ENCODE measurements at regions not wholly inside any gene's neighbourhood (a gene's known extent, or its start where the extent isn't known, plus 50 kb on each side); places are given as distances from the start of the nearest gene placed in this dataset.

DNA sequence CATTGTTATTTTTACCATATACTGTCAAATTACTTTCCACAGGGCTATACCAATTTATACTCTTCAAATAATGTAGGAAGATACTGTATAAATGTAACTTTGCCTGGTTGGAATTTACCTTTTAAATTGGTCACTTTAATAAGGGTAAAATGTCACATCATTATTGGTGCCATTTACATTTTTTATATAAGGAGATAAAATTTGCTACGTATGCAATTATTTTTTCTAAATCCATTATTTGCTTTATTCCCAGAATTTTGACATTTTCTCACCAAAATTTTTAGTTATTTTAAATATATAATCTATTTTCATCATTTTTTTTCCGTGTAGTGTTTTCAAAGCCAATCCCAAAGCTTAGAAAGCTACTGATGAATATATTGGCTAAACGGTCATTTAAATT is 664.7 kb downstream of the KCNJ2 start:
- no peaks in the 10 kb centered on the region for H3K36me3 ChIP-seq (ENCODE audit: insufficient read depth, low read depth, low read length)
- H3K9ac ChIP-seq (ENCODE audit: low read depth, low read length) = no peak overlapping the region
- H3K27me3 ChIP-seq (ENCODE audit: insufficient read depth, low read length) = no peaks in the 10 kb centered on the region
- no peaks in the 10 kb centered on the region for H3K9me3 ChIP-seq (ENCODE audit: insufficient read depth, low read depth, low read length)
- no peak overlapping the region for H3K27ac ChIP-seq (ENCODE audit: low read length)
- no peak overlapping the region for H3K4me3 ChIP-seq (ENCODE audit: low read length)
- no peaks in the 10 kb centered on the region for H3K4me1 ChIP-seq (ENCODE audit: insufficient read depth, low read length)

DNA sequence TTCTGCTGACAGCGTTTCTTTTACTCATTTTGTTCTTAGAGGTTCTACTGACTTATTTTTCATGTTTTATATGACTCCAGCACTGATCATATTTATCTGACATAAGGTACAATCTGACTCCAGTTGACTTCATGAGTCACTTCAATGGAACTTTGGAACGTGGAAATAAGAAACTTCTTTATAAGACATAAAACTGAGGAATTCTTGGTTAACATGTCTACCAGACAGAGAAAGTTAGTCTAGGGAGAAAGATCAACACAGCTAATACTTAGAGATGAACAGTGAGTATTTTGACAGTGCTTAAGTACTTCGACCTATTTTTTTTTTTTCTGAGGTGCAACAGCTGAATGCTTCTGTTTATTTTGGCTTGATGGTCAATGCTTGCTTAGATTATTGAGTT is 679.5 kb downstream of the KCNJ2 start:
- H3K9ac ChIP-seq (ENCODE audit: low read depth, low read length) = no peak overlapping the region
- no peaks in the 10 kb centered on the region for H3K4me1 ChIP-seq (ENCODE audit: insufficient read depth, low read length)
- H3K27me3 ChIP-seq (ENCODE audit: insufficient read depth, low read length) = no peaks in the 10 kb centered on the region
- H3K4me3 ChIP-seq (ENCODE audit: low read length) = no peak overlapping the region
- H3K36me3 ChIP-seq (ENCODE audit: insufficient read depth, low read depth, low read length) = no peaks in the 10 kb centered on the region
- H3K9me3 ChIP-seq (ENCODE audit: insufficient read depth, low read depth, low read length) = no peaks in the 10 kb centered on the region
- H3K27ac ChIP-seq (ENCODE audit: low read length) = no peak overlapping the region

DNA sequence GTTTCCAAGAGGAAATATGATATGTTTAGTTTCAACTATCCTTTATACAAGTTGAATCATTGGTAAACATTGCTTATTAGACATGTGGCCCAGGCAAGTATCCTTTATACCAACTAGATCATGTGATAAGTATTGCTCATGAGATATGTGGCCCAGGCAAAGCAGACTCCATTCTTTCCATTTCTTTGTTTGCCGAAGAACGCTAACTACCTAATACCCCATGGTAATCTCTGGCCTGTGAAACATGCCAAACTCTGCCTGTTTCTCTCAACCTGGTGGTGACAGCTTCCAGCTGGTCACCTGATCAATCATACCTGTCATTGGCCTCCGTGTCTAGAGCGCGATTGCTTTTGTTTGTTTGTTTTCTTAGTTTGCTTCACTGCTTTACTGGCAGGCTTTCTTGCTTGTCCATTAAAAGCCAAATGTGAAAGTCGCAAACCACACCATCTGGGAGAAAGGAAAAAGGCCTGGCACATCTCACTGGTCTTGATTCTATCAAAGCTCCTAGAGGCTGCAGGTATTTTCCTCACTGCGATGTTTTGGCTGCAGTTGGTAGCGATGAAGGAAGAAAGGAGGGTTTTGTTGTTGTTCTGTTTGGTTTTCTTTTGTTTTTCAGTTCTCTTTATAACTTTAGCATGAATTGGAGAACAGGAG is 686.2 kb downstream of the KCNJ2 start:
- no peaks in the 10 kb centered on the region for H3K27me3 ChIP-seq (ENCODE audit: insufficient read depth, low read length)
- H3K4me3 ChIP-seq (ENCODE audit: low read length) = no peak overlapping the region

DNA sequence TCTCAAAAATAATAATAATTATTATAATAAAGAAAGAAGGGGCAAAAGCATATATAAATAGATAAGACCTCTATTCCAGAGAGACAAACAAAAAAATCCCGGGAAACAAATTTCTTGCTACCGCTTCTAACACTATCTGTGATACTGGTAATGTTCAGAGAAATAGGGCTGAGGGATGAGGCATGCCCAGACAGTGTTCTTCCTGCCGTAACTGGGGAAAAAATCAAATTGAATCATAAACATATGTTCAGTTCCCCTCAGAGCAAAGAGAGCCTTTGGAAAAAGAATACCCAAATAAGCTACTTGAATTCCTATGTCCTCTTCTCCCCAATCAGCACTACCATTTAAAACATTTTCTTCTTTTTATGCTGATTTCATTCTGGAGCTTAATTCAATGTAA is 688.0 kb downstream of the KCNJ2 start:
- Histone ChIP-seq H3K9me3 (ENCODE audit: insufficient read depth, low read depth, low read length) (peaks cover 15% of the 10 kb centered on the region), H3K4me1 (ENCODE audit: insufficient read depth, low read length) (no peaks in the 10 kb centered on the region), H3K4me3 (ENCODE audit: low read length) (no peak overlapping the region), H3K27ac (ENCODE audit: low read length) (no peak overlapping the region), H3K36me3 (ENCODE audit: insufficient read depth, low read depth, low read length) (no peaks in the 10 kb centered on the region), H3K9ac (ENCODE audit: low read depth, low read length) (no peak overlapping the region), H3K27me3 (ENCODE audit: insufficient read depth, low read length) (no peaks in the 10 kb centered on the region)

More for the DNA sequence above, 686.2 kb downstream of the KCNJ2 start:
- Histone ChIP-seq H3K4me1 (ENCODE audit: insufficient read depth, low read length) (no peaks in the 10 kb centered on the region), H3K9ac (ENCODE audit: low read depth, low read length) (no peak overlapping the region), H3K9me3 (ENCODE audit: insufficient read depth, low read depth, low read length) (no peaks in the 10 kb centered on the region), H3K27ac (ENCODE audit: low read length) (no peak overlapping the region), H3K36me3 (ENCODE audit: insufficient read depth, low read depth, low read length) (no peaks in the 10 kb centered on the region)

DNA sequence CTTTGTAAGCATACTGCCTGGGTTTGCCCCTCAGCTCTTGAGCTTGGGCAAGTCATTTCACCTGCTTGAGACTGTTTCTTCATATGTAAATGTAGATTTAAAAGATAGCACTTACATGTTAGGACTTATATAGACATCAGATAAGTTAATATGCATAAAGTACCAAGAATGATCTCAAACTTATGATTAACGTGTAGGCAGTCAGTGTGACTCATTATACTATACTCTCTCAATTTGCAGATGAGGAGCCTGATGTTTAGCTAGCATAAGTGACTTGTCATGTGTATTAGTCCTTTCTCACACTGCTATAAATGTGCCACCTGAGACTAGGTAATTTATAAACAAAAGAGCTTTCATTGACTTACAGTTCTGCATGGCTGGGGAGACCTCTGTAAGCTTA is 690.5 kb downstream of the KCNJ2 start:
- H3K27me3 ChIP-seq (ENCODE audit: insufficient read depth, low read length) = no peaks in the 10 kb centered on the region
- H3K9me3 ChIP-seq (ENCODE audit: insufficient read depth, low read depth, low read length) = peaks cover 24% of the 10 kb centered on the region
- no peak overlapping the region for H3K4me3 ChIP-seq (ENCODE audit: low read length)
- no peak overlapping the region for H3K27ac ChIP-seq (ENCODE audit: low read length)
- no peak overlapping the region for H3K9ac ChIP-seq (ENCODE audit: low read depth, low read length)
- no peaks in the 10 kb centered on the region for H3K4me1 ChIP-seq (ENCODE audit: insufficient read depth, low read length)
- H3K36me3 ChIP-seq (ENCODE audit: insufficient read depth, low read depth, low read length) = no peaks in the 10 kb centered on the region; the same call in 1 of the 2 replicates

DNA sequence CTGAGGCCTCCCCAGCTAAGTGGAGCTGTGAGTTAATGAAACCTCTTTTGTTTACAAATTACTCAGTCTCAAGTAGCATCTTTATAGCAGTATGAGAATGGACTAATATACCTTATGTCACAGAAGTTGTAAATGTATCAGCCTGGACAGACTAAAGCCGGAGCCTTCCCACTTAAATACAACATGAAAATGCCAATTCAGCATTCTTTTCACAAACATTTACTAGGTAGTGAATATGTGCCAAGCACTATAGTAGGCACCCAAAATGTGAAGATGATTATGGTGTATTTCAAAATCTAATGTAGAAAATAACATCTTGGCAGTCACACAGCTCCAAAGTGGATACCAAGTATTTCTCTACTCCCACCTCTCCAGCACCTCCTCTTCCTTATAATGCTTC is 693.0 kb downstream of the KCNJ2 start:
- no peak overlapping the region for H3K4me3 ChIP-seq (ENCODE audit: low read length)
- no peaks in the 10 kb centered on the region; the same call in 1 of the 2 replicates for H3K36me3 ChIP-seq (ENCODE audit: insufficient read depth, low read depth, low read length)
- H3K27me3 ChIP-seq (ENCODE audit: insufficient read depth, low read length) = no peaks in the 10 kb centered on the region
- peaks cover 24% of the 10 kb centered on the region for H3K9me3 ChIP-seq (ENCODE audit: insufficient read depth, low read depth, low read length)
- no peak overlapping the region for H3K27ac ChIP-seq (ENCODE audit: low read length)
- H3K4me1 ChIP-seq (ENCODE audit: insufficient read depth, low read length) = no peaks in the 10 kb centered on the region
- no peak overlapping the region for H3K9ac ChIP-seq (ENCODE audit: low read depth, low read length)

DNA sequence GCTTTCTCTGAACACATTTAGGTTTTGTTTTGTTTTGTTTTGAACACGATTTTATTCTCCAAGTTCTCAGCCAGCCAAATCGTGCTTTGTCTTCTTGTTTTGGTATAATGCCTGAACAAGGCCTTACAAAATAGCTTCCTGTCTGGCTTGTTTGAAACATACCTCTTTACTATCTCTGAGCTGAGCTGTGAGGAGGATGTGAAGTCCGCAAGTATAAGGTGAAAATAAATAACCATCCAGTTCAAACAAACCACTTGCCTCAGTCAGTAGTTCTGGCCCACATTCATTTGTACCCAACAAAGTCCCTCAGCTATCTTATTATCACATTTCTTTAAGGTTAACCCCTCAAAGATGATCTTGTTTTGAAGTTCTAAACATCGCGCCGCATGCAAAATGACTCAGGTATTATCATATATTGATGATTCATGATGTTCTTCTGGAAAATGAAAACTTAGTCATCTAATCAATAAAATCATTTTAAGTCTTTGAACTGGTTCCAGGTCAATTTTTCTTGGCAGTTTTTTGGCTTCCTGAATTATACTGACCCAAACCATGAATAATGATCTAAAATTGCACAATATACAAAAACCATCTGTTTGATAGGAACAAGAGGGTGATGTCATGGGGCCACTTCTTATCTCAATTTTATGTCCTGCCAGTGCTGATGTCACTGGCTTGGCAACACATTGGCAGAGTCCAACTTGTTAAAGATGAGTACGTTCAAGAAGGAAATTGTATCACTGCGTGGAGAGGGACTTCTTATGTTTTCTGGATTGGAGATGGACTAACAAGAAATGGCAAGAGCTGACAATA is 694.3 kb downstream of the KCNJ2 start:
- no peak overlapping the region for H3K4me3 ChIP-seq (ENCODE audit: low read length)
- no peak overlapping the region for H3K9ac ChIP-seq (ENCODE audit: low read depth, low read length)
- H3K4me1 ChIP-seq (ENCODE audit: insufficient read depth, low read length) = 0 out of 2 replicates have a peak, but pooled peaks cover 3% of the 10 kb centered on the region
- no peak overlapping the region for H3K27ac ChIP-seq (ENCODE audit: low read length)
- H3K36me3 ChIP-seq (ENCODE audit: insufficient read depth, low read depth, low read length) = no peaks in the 10 kb centered on the region; the same call in 1 of the 2 replicates
- H3K9me3 ChIP-seq (ENCODE audit: insufficient read depth, low read depth, low read length) = peaks cover 24% of the 10 kb centered on the region
- no peaks in the 10 kb centered on the region for H3K27me3 ChIP-seq (ENCODE audit: insufficient read depth, low read length)

DNA sequence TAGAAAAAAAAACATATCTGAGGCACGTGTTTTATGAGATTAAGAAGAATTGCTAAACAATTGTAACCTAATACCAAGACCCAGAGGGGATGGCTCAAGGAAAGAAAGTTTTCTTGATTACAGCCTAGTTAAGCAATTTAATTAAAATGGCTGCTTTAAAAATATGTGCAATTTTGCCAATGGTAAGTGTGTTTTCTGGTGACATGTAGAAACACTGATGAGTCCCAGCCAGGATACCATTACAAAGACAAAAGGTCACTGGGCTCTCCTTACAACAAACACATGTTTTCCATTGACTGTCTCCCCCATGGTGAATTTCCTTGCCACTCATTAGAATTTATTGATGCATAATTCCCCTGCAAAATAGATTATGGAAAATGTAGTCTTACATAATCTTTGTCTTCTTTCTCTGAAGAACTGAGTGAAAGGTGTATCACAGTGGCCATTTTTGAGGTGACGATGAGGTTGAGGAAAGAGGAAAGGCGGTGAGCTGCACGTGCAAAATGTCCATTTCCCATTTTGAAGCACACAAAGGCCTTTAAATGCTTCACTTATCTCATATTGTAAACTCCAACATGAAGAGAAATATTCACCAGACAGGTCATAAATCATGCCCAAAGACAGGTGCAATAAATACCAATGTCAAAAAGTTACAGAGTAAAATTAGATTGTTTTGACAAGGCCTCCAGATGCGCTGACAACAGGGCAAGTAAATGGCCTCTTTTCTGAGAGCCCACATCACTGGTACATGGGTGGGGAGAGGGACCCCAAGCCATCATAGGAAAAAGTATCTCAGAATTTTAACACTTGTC is 696.9 kb downstream of the KCNJ2 start:
- Histone ChIP-seq H3K36me3 (ENCODE audit: insufficient read depth, low read depth, low read length) (no peaks in the 10 kb centered on the region; the same call in 1 of the 2 replicates), H3K4me1 (ENCODE audit: insufficient read depth, low read length) (peaks cover 15% of the 10 kb centered on the region; the same call in 1 of the 2 replicates), H3K27me3 (ENCODE audit: insufficient read depth, low read length) (no peaks in the 10 kb centered on the region), H3K9me3 (ENCODE audit: insufficient read depth, low read depth, low read length) (peaks cover 19% of the 10 kb centered on the region), H3K9ac (ENCODE audit: low read depth, low read length) (no peak overlapping the region), H3K4me3 (ENCODE audit: low read length) (no peak overlapping the region), H3K27ac (ENCODE audit: low read length) (no peak overlapping the region)

DNA sequence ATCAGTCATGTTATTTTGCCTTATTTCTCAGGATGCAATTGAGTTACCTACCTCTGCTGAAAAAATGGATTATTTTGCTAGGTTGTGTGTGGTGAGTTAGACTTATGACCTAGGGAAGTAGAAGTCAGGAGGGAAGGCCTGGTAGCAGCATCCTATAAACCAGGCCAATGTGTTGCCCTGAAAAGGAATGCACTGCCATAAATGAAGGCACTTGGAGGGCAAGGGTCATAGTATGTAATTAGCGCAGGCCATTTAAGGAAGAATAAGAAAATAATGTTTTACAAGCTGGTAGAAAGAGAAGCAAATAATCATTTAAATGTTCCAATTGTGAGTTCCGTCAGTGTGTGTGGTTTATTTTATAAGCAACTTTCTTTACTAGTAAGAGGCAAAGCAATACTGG is 698.8 kb downstream of the KCNJ2 start:
- Histone ChIP-seq H3K9me3 (ENCODE audit: insufficient read depth, low read depth, low read length) (peaks cover 8% of the 10 kb centered on the region; the same call in 1 of the 2 replicates), H3K4me3 (ENCODE audit: low read length) (no peak overlapping the region), H3K27me3 (ENCODE audit: insufficient read depth, low read length) (no peaks in the 10 kb centered on the region), H3K27ac (ENCODE audit: low read length) (no peak overlapping the region), H3K9ac (ENCODE audit: low read depth, low read length) (no peak overlapping the region), H3K4me1 (ENCODE audit: insufficient read depth, low read length) (peaks cover 18% of the 10 kb centered on the region; the same call in 1 of the 2 replicates), H3K36me3 (ENCODE audit: insufficient read depth, low read depth, low read length) (no peaks in the 10 kb centered on the region; the same call in 1 of the 2 replicates)

DNA sequence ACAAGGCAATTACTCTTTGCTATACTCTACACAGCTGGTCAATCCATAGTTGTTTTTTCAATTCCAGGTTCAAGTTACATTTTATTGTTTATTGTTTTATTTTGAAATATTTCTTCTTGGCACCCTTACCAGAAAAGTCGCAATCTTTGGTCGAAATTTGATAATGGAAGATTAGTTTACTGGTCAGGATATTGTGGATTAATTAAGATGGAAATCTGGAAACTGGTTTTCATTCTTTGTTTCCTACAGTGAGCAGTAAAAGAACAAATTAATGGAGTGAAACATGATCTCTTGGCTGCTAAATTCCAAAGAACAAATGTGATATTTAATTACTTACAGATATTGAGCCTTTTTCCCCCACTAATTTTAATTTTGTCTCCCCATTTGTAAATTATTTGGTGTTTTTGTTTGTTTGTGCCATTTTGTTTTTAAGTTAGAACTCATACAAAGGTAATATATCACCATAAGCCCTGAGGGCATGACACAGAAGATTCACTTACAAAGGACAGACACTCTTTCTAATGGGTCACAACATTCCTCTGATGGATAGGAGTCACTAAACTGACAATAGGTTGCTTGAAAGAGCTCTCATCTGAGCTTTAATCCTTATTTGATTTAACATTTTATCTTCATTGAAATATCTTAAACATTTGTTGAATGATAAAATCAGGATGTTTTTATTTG is 700.2 kb downstream of the KCNJ2 start:
- no peak overlapping the region for H3K4me3 ChIP-seq (ENCODE audit: low read length)
- H3K27ac ChIP-seq (ENCODE audit: low read length) = no peak overlapping the region
- H3K36me3 ChIP-seq (ENCODE audit: insufficient read depth, low read depth, low read length) = no peaks in the 10 kb centered on the region
- no peaks in the 10 kb centered on the region for H3K9me3 ChIP-seq (ENCODE audit: insufficient read depth, low read depth, low read length)
- H3K27me3 ChIP-seq (ENCODE audit: insufficient read depth, low read length) = no peaks in the 10 kb centered on the region
- peaks cover 18% of the 10 kb centered on the region; the same call in 1 of the 2 replicates for H3K4me1 ChIP-seq (ENCODE audit: insufficient read depth, low read length)
- no peak overlapping the region for H3K9ac ChIP-seq (ENCODE audit: low read depth, low read length)

DNA sequence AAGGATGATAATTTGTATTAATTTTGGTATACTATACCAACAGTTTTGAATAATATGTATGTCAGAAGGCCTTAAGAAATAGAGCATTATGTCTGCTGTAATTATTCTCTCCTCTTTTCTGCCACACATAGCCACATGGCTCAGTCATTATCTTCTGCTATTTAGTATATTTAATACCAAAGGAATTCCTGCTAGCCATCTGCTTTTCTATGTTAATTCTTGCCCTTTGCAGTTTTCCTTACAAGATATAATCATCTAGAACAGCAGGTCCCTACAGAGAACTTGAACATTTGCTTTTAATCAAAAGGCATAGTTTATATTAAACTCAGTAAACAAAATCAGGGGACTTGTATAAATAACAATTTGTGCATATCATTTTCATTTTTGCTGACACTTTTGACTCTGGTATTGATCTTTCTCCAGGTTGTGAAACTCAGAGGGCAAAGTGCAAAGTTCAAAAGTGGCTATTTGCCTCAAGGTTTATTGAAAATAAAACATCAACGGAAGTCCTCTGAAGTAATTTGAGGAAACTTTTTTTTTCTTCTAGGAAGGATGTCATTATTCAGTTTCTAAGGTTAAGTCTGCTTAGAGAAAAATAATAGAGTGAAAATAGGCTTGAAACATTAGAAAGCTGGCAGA is 702.0 kb downstream of the KCNJ2 start:
- Histone ChIP-seq H3K27ac (ENCODE audit: low read length) (no peak overlapping the region), H3K9me3 (ENCODE audit: insufficient read depth, low read depth, low read length) (no peaks in the 10 kb centered on the region), H3K27me3 (ENCODE audit: insufficient read depth, low read length) (no peaks in the 10 kb centered on the region), H3K9ac (ENCODE audit: low read depth, low read length) (no peak overlapping the region), H3K36me3 (ENCODE audit: insufficient read depth, low read depth, low read length) (no peaks in the 10 kb centered on the region), H3K4me3 (ENCODE audit: low read length) (no peak overlapping the region), H3K4me1 (ENCODE audit: insufficient read depth, low read length) (peaks cover 18% of the 10 kb centered on the region; the same call in 1 of the 2 replicates)

Data from iPS-20b (cell line).